ENCODE measurements at regions not wholly inside any gene's neighbourhood (a gene's known extent, or its start where the extent isn't known, plus 50 kb on each side); places are given as distances from the start of the nearest gene placed in this dataset.

GRCh38 chr21:23480591-23481270 is 2126.6 kb downstream of the MRPL39 start:
- intact Hi-C loops (cut with DNase I; ENCODE audit: low total_unique reads), result no loop called here
- DNase-seq (ENCODE audit: low spot score in 2 of 2), result no peak

GRCh38 chr21:23478381-23478780 is 2128.9 kb downstream of the MRPL39 start:
- no peak overlapping the region for H3K4me3 ChIP-seq (ENCODE audit: low read depth, poor library complexity, severe bottlenecking)
- DNase-seq (ENCODE audit: low spot score in 2 of 2), result no peak
- intact Hi-C loops (cut with DNase I; ENCODE audit: low total_unique reads), result no loop called here
- no peak for TF ChIP-seq POLR2A (IDR thresholded peaks at IDR 0.05)
- TF ChIP-seq, protein P1, sequence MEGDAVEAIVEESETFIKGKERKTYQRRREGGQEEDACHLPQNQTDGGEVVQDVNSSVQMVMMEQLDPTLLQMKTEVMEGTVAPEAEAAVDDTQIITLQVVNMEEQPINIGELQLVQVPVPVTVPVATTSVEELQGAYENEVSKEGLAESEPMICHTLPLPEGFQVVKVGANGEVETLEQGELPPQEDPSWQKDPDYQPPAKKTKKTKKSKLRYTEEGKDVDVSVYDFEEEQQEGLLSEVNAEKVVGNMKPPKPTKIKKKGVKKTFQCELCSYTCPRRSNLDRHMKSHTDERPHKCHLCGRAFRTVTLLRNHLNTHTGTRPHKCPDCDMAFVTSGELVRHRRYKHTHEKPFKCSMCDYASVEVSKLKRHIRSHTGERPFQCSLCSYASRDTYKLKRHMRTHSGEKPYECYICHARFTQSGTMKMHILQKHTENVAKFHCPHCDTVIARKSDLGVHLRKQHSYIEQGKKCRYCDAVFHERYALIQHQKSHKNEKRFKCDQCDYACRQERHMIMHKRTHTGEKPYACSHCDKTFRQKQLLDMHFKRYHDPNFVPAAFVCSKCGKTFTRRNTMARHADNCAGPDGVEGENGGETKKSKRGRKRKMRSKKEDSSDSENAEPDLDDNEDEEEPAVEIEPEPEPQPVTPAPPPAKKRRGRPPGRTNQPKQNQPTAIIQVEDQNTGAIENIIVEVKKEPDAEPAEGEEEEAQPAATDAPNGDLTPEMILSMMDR (IDR thresholded peaks at IDR 0.05), result no peak

More at GRCh38 chr21:23480591-23481270, 2126.6 kb downstream of the MRPL39 start:
- TF ChIP-seq POLR2A (IDR thresholded peaks at IDR 0.05), result no peak
- TF ChIP-seq, protein P1 (IDR thresholded peaks at IDR 0.05), result no peak
- 95 to 98% methylated on average over 1 of the region's 1 CpG for WGBS, 2 donors
- H3K4me3 ChIP-seq (ENCODE audit: low read depth, poor library complexity, severe bottlenecking), result no peak overlapping the region

DNA sequence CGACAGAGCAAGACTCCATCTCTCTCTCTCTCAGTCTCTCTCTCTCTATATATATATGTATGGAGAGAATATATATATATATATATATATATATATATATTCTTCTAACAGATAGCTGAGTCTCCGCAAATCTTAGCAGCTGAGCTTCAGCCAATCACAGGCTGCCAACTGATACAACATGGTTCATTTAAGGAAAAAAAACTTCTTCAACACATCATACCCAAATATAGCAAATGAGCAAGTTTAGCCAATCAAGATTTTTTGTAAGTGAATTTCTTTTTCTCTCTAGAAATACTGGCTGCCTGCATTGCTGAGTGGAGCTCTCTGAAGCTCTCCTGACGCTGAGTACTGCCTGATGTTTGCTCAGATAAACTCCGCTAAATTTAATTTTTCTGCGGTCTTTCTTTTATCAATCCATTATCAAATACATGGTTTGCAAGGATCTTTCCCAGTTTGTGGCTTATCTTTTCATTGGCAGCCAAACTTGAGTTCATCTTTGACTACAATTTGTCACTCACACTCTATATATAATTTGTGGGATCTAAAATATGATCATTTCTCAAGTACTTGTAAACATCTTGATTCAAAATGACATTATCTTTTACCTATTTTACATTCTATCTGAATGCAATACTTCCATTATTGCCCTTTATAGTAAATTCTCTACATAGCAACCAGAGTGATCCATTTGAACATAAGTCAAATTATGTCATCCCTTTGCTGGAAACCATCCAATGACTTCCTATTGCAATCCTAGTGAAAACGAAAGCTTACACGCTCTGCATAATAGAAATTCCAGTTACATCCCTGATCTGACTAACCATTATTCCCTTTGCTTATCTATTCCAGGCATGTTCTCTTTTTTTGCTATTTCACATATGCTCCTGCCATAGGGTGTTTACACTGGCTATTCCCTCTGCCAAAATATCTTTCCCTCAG is 2131.7 kb downstream of the MRPL39 start:
- TF ChIP-seq, protein P1 (IDR thresholded peaks at IDR 0.05), result no peak
- no peak for TF ChIP-seq POLR2A (IDR thresholded peaks at IDR 0.05)
- intact Hi-C loops (cut with DNase I; ENCODE audit: low total_unique reads), result no loop called here
- 74 to 75% methylated on average over 7 of the region's 7 CpGs for WGBS, 2 donors
- no peak for DNase-seq (ENCODE audit: low spot score in 2 of 2)
- H3K4me3 ChIP-seq (ENCODE audit: low read depth, poor library complexity, severe bottlenecking), result no peak overlapping the region

GRCh38 chr21:23471877-23472276 is 2135.4 kb downstream of the MRPL39 start:
- DNase-seq (ENCODE audit: low spot score in 2 of 2), result no peak
- TF ChIP-seq, protein P1 (IDR thresholded peaks at IDR 0.05), result no peak
- TF ChIP-seq POLR2A (IDR thresholded peaks at IDR 0.05), result no peak
- intact Hi-C loops (cut with DNase I; ENCODE audit: low total_unique reads), result no loop called here
- no peak overlapping the region for H3K4me3 ChIP-seq (ENCODE audit: low read depth, poor library complexity, severe bottlenecking)

- TF ChIP-seq POLR2A (IDR thresholded peaks at IDR 0.05), result no peak
- TF ChIP-seq, protein P1 (IDR thresholded peaks at IDR 0.05), result no peak
- intact Hi-C loops (cut with DNase I; ENCODE audit: low total_unique reads), result no loop called here
- no peak overlapping the region for H3K4me3 ChIP-seq (ENCODE audit: low read depth, poor library complexity, severe bottlenecking)
- no peak for DNase-seq (ENCODE audit: low spot score in 2 of 2)
- WGBS, 2 donors, result 0 to 47% methylated on average over 1 of the region's 1 CpG
Observed at GRCh38 chr21:23463365-23463764, 2143.9 kb downstream of the MRPL39 start.

Measured in lower leg skin (tissue), 4 donors.